T-cell (primary cell): ENCODE measurements at regions not wholly inside any gene's neighbourhood (a gene's known extent, or its start where the extent isn't known, plus 50 kb on each side); places are given as distances from the start of the nearest gene placed in this dataset.
"Not testable (repeated sequence)": the region's sequence is repeated elsewhere in the genome, so short reads cannot be mapped to it uniquely, and the experiment has no call there.

Experiments
- ATAC-seq, 4 experiments: fragments of 200-7000 bp in 3 of 4; fragments of 150-1000 bp in 1 of 4; cut with Tn5 transposase; replicated peaks in 1 of 4; 1 replicate in 3 of 4; 2 replicates in 1 of 4; pipeline ENCODE4 v1.10.0; 2021; ENCODE audit warnings: moderate library complexity in 3 of 4, mild to moderate bottlenecking in 2 of 4, moderate number of reproducible peaks in 1 of 4
- CTCF ChIA-PET, 2 donors: fragments of 300-600 bp; sonication (Branson Sonifier 250); formaldehyde crosslinking; loops; one replicate each; lab custom pipeline; 2022; ENCODE audit warnings: antibody characterized with exemption in 2 of 2; lab: Charles Lee
- POLR2A ChIA-PET, 2 donors: fragments of 300-600 bp; sonication (Branson Sonifier 250); formaldehyde crosslinking; loops; one replicate each; lab custom pipeline; 2022; ENCODE audit warnings: antibody characterized with exemption in 2 of 2; lab: Charles Lee
- DNase-seq, 35 experiments: peaks; one replicate each; pipeline versions ENCODE4 v3.0.0 to v3.0.0-alpha.2; 2013 to 2023
- H3K27ac ChIP-seq: one replicate; pipeline ENCODE4 v1.5.1; 2013; ENCODE audit warnings: low read length
- H3K27me3 ChIP-seq, 2 experiments: replicated peaks in 1 of 2; 1 replicate in 1 of 2; 2 replicates in 1 of 2; pipeline versions ENCODE4 v1.6.1 to v1.7.0; 2013; ENCODE audit warnings: low read length in 1 of 2, mixed read lengths in 1 of 2; ENCODE audit not compliant: control insufficient read depth in 2 of 2, insufficient read depth in 2 of 2; ENCODE audit errors: extremely low read depth in 1 of 2
- H3K36me3 ChIP-seq, 2 donors: 1 replicate in 1 of 2; 2 replicates in 1 of 2; pipeline versions ENCODE4 v1.6.1 to v1.7.0; 2013; ENCODE audit warnings: low read length in 1 of 2; ENCODE audit not compliant: control insufficient read depth in 2 of 2, insufficient read depth in 1 of 2; ENCODE audit errors: extremely low read depth in 1 of 2
- H3K4me1 ChIP-seq, 2 experiments: 1 replicate in 1 of 2; 2 replicates in 1 of 2; pipeline versions ENCODE4 v1.6.1 to v1.7.0; 2013; ENCODE audit warnings: low read length in 2 of 2, mixed read lengths in 1 of 2; ENCODE audit not compliant: insufficient read depth in 2 of 2, control insufficient read depth in 1 of 2; ENCODE audit errors: extremely low read depth in 1 of 2
- H3K4me3 ChIP-seq, 2 donors: 1 replicate in 1 of 2; 2 replicates in 1 of 2; pipeline versions ENCODE4 v1.5.1 to v1.7.0; 2013; ENCODE audit warnings: mild to moderate bottlenecking in 2 of 2, low read length in 1 of 2, moderate library complexity in 1 of 2; ENCODE audit not compliant: control insufficient read depth in 1 of 2; ENCODE audit errors: extremely low read depth in 1 of 2
- H3K9me3 ChIP-seq: 2 replicates; pipeline ENCODE4 v1.7.0; 2013
- H3K27ac Mint-ChIP-seq, 2 donors: one replicate each; pipeline ENCODE4 v1.8.0; 2020 to 2021; ENCODE audit warnings: mild to moderate bottlenecking in 2 of 2, mixed read lengths in 2 of 2
- H3K27me3 Mint-ChIP-seq, 2 donors: one replicate each; pipeline ENCODE4 v1.8.0; 2021 to 2022; ENCODE audit warnings: mixed read lengths in 2 of 2
- H3K36me3 Mint-ChIP-seq: one replicate; pipeline ENCODE4 v1.8.0; 2021; ENCODE audit warnings: mixed read lengths
- H3K4me1 Mint-ChIP-seq, 3 donors: one replicate each; pipeline ENCODE4 v1.8.0; 2020 to 2022; ENCODE audit warnings: mixed read lengths in 3 of 3, mild to moderate bottlenecking in 1 of 3
- H3K4me3 Mint-ChIP-seq, 3 donors: one replicate each; pipeline ENCODE4 v1.8.0; 2020 to 2022; ENCODE audit warnings: mild to moderate bottlenecking in 3 of 3, mixed read lengths in 3 of 3, moderate library complexity in 3 of 3
- H3K9me3 Mint-ChIP-seq, 3 donors: one replicate each; pipeline ENCODE4 v1.8.0; 2020 to 2022; ENCODE audit warnings: mixed read lengths in 3 of 3
- WGBS: methylation state at CpG from one replicate; pipeline ENCODE4 v1.1.5; 2013; ENCODE audit warnings: missing lambda C conversion rate; ENCODE audit not compliant: insufficient coverage; 5-methylcytosine and 5-hydroxymethylcytosine counted together

DNA sequence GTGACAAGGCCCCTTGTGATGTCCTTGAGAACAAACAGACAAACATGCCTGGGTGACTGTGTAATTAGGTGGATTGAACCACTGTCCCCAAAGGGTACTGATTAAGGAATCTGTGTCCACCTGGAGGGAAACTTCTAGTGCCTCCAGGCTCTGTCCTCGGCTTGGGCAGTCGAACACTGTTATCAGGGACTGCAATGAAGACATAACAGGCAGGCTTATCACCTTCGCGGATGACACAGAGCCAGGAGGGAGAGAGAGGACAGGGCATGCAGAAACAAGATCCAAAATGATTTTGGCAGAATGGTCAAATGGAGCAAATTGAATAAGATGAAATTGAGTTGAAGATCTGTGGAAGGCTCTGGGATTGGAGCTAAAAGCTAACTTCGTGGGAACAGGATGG lies 60.9 kb upstream of the ZFAND3 start:
- Mint-ChIP-seq H3K4me1 (no peaks in the 10 kb centered on the region), H3K27me3 (peaks cover 4 to 10% of the 10 kb centered on the region in 2 donors), H3K27ac (no peak overlapping the region), H3K36me3 (no peaks in the 10 kb centered on the region), H3K9me3 (no peaks in the 10 kb centered on the region), H3K4me3 (no peak overlapping the region)
- no peaks in the 10 kb centered on the region for H3K36me3 ChIP-seq
- no peaks in the 10 kb centered on the region for H3K4me1 ChIP-seq
- H3K9me3 ChIP-seq, result no peaks in the 10 kb centered on the region
- CTCF ChIA-PET, result interaction anchor here in 1 of 2 donors (0.6 kb wide), 1 partner anchor 222 kb away, joined by 4 read pairs; no protein-coding TSS in a partner anchor
- H3K27me3 ChIP-seq, result peaks cover 0 to 17% of the 10 kb centered on the region in 2 experiments
- 74% methylated on average over 5 of the region's 5 CpGs for WGBS
- H3K4me3 ChIP-seq, result no peak overlapping the region
- no peak for DNase-seq
- H3K27ac ChIP-seq, result no peak overlapping the region
- ATAC-seq, result no peak
- POLR2A ChIA-PET, result no interaction called here

DNA sequence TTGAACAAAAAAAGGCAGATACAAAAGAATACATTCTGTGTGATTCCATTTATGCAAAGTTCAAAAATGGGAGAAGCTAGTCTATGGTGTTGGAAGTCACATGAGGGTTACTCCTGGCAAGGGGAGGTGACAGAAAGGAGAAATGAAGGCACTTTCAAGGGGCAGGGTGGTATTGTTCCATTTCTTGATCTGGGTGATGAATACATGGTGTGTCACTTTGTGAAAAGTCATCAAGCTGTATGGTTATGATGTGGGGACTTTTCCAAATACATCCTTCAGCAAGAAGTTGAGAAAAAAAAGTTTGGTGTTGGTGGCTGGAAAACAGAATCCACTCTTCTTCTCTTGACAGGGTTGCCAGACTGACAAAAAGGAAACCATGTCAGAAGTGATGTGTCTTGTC lies 60.6 kb upstream of the MDGA1 start:
- ATAC-seq, result no peak
- DNase-seq, result no peak
- CTCF ChIA-PET, result no interaction called here
- POLR2A ChIA-PET, result no interaction called here
- H3K36me3 Mint-ChIP-seq, result no peaks in the 10 kb centered on the region
- no peak overlapping the region for H3K4me3 Mint-ChIP-seq
- H3K4me1 ChIP-seq, result no peaks in the 10 kb centered on the region
- no peak overlapping the region for H3K27ac Mint-ChIP-seq
- H3K27ac ChIP-seq, result no peak overlapping the region
- H3K4me1 Mint-ChIP-seq, result no peaks in the 10 kb centered on the region
- no peaks in the 10 kb centered on the region for H3K9me3 Mint-ChIP-seq
- H3K27me3 Mint-ChIP-seq, result peaks cover 7 to 8% of the 10 kb centered on the region in 2 donors
- H3K9me3 ChIP-seq, result no peaks in the 10 kb centered on the region
- H3K36me3 ChIP-seq, result no peaks in the 10 kb centered on the region
- no peak overlapping the region for H3K4me3 ChIP-seq
- H3K27me3 ChIP-seq, result peaks cover 0 to 16% of the 10 kb centered on the region in 2 experiments

DNA sequence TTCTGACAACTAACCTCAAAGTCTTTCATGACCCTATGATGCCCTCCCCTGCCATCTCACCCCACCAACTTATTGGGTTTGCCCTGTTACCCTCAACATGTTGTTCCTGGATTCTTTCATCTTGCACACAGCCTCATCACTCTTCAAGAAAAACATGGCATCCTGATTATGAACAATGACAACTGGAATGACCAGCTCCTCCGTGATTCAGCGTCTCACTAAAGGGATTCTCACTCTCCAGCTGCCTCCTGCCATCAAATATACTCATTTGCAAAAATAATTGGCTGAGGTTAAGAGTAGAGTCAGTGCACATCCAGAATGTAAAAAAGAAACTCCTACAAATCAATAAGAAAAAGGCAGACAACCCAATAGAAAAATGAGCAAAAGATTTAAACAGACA lies 59.7 kb upstream of the MDGA1 start:
- H3K36me3 Mint-ChIP-seq, result no peaks in the 10 kb centered on the region
- H3K27me3 Mint-ChIP-seq, result peaks cover 6 to 12% of the 10 kb centered on the region in 2 donors
- H3K27ac ChIP-seq, result no peak overlapping the region
- H3K4me1 Mint-ChIP-seq, result no peaks in the 10 kb centered on the region
- H3K4me3 Mint-ChIP-seq, result no peak overlapping the region
- ChIA-PET POLR2A (no interaction called here), CTCF (interaction anchor here in 1 of 2 donors (0.6 kb wide), 1 partner anchor 285 kb away, joined by 3 read pairs; no protein-coding TSS in a partner anchor)
- no peak for ATAC-seq
- no peak overlapping the region for H3K4me3 ChIP-seq
- H3K36me3 ChIP-seq, result no peaks in the 10 kb centered on the region
- no peaks in the 10 kb centered on the region for H3K4me1 ChIP-seq
- WGBS, result no CpG with 5 or more reads among the region's 2 CpGs
- H3K9me3 ChIP-seq, result no peaks in the 10 kb centered on the region
- no peaks in the 10 kb centered on the region for H3K9me3 Mint-ChIP-seq
- H3K27ac Mint-ChIP-seq, result no peak overlapping the region
- DNase-seq, result no peak
- peaks cover 0 to 22% of the 10 kb centered on the region in 2 experiments for H3K27me3 ChIP-seq

DNA sequence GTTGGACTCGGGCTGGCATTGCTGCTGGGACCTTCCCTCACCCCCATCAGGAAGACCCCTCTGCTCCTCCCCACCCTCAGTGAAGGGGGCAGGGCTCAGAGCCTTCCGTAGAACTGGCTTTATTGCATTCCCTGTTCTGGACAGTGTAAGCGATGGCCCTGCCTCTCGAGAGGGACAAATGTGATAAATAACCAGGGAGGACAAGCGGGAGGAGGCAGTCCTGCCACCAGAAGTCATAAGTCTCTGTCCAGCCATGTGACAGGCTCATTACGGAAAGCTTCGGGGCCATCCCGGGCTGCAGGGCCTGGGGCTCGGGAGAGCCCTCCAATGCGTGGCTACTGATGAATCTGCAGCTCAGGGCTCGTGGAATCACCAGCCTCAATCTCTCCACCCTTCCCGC lies 58.5 kb upstream of the MDGA1 start:
- no peaks in the 10 kb centered on the region for H3K4me1 Mint-ChIP-seq
- H3K36me3 Mint-ChIP-seq, result no peaks in the 10 kb centered on the region
- Histone ChIP-seq H3K27me3 (peaks cover 0 to 22% of the 10 kb centered on the region in 2 experiments), H3K36me3 (no peaks in the 10 kb centered on the region), H3K27ac (no peak overlapping the region), H3K9me3 (no peaks in the 10 kb centered on the region), H3K4me3 (no peak overlapping the region), H3K4me1 (no peaks in the 10 kb centered on the region)
- ChIA-PET CTCF (no interaction called here), POLR2A (no interaction called here)
- H3K27me3 Mint-ChIP-seq, result peaks cover 9 to 18% of the 10 kb centered on the region in 2 donors
- DNase-seq, result no peak
- 87% methylated on average over 10 of the region's 12 CpGs for WGBS
- no peak overlapping the region for H3K4me3 Mint-ChIP-seq
- H3K27ac Mint-ChIP-seq, result no peak overlapping the region
- no peak for ATAC-seq
- H3K9me3 Mint-ChIP-seq, result no peaks in the 10 kb centered on the region

DNA sequence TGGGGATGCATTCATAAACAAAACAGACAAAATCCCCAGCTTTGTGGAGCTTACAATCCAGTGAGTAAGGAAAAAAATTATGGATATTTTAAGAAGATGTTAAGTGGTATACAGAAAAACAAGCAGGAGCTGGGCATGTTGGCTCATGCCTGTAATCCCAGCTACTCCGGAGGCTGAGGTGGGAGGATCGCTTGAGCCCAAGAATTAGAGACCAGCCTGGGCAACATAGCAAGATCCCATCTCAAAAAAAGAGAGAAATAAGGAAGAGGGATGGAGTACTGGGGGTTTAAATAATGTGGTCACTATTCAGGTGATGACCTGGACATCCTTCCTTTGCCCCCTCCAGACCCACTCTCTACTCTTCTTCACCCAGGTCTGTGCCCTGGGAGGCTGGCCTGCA lies 55.0 kb upstream of the MDGA1 start:
- no peaks in the 10 kb centered on the region for H3K36me3 Mint-ChIP-seq
- WGBS, result no CpG with 5 or more reads among the region's 2 CpGs
- CTCF ChIA-PET, result interaction anchor here in 1 of 2 donors (0.6 kb wide), 1 partner anchor 118 kb away, joined by 3 read pairs; no protein-coding TSS in a partner anchor

DNA sequence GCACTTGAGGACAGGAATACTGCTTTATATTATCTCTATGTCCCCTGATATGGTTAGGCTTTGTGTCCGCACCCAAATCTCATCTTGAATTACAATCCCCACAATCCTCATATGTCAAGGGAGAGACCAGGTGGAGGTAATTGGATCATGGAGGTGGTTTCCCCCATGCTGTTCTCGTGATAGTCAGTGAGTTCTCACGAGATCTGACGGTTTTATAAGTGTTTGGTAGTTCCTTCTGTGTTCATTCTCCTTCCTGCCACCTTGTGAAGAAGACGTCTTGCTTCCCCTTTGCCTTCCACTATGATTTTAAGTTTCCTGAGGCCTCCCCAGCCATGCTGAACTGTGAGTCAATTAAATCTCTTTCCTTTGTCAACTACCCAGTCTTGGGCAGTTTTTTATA lies 51.7 kb upstream of the MDGA1 start:
- POLR2A ChIA-PET, H3K27ac Mint-ChIP-seq, DNase-seq, H3K9me3 Mint-ChIP-seq, H3K4me1 Mint-ChIP-seq, CTCF ChIA-PET, H3K4me1 ChIP-seq, H3K27ac ChIP-seq, H3K36me3 Mint-ChIP-seq, H3K4me3 ChIP-seq, H3K36me3 ChIP-seq, ATAC-seq, H3K9me3 ChIP-seq, H3K4me3 Mint-ChIP-seq: not testable (repeated sequence)
- H3K27me3 ChIP-seq, result peaks cover 0 to 17% of the 10 kb centered on the region in 2 experiments
- no CpG with 5 or more reads among the region's 5 CpGs for WGBS
- H3K27me3 Mint-ChIP-seq, result peaks cover 16 to 23% of the 10 kb centered on the region in 2 donors

More for the DNA sequence above, 55.0 kb upstream of the MDGA1 start:
- Histone ChIP-seq H3K27me3 (peaks cover 0 to 22% of the 10 kb centered on the region in 2 experiments), H3K4me3 (no peak overlapping the region), H3K36me3 (no peaks in the 10 kb centered on the region), H3K9me3 (no peaks in the 10 kb centered on the region), H3K4me1 (no peaks in the 10 kb centered on the region), H3K27ac (no peak overlapping the region)
- no peak for ATAC-seq
- peaks cover 15 to 24% of the 10 kb centered on the region in 2 donors for H3K27me3 Mint-ChIP-seq
- DNase-seq, result no peak
- no peaks in the 10 kb centered on the region for H3K4me1 Mint-ChIP-seq
- no peaks in the 10 kb centered on the region for H3K9me3 Mint-ChIP-seq
- H3K4me3 Mint-ChIP-seq, result no peak overlapping the region
- H3K27ac Mint-ChIP-seq, result no peak overlapping the region
- POLR2A ChIA-PET, result no interaction called here

DNA sequence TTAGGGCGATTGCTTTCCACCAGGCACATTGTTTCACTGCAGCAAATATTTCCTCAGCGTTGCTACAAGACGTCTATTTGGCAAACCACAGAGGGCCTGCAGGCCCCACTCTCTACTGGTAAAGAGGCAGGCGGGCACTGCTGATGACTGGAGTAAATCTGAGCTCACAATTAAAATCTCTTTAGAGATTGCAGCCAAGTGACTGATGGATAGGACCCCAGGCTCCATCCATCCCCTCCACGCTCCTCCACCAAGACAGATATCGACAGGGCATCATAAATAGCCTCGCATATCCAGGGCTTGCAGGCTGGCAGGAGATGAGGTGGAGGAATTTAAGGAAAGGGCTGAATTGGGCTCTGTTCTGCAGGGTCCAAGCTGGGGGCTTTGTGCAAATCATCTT lies 50.4 kb upstream of the MDGA1 start:
- Mint-ChIP-seq H3K9me3 (no peaks in the 10 kb centered on the region), H3K4me1 (no peaks in the 10 kb centered on the region), H3K36me3 (no peaks in the 10 kb centered on the region), H3K4me3 (no peak overlapping the region), H3K27me3 (peaks cover 18 to 19% of the 10 kb centered on the region in 2 donors), H3K27ac (no peak overlapping the region)
- H3K9me3 ChIP-seq, result no peaks in the 10 kb centered on the region
- peaks cover 0 to 20% of the 10 kb centered on the region in 2 experiments for H3K27me3 ChIP-seq
- H3K4me1 ChIP-seq, result no peaks in the 10 kb centered on the region
- H3K4me3 ChIP-seq, result no peak overlapping the region
- WGBS, result 92% methylated on average over 4 of the region's 7 CpGs
- ATAC-seq (no peak), DNase-seq (no peak)
- ChIA-PET CTCF (no interaction called here), POLR2A (interaction anchor here in 1 of 2 donors (0.6 kb wide), 1 partner anchor 16 kb away, joined by 6 read pairs; no protein-coding TSS in a partner anchor)
- H3K27ac ChIP-seq, result no peak overlapping the region
- H3K36me3 ChIP-seq, result no peaks in the 10 kb centered on the region
